Erythroblast (primary cell): ENCODE measurements at regions not wholly inside any gene's neighbourhood (a gene's known extent, or its start where the extent isn't known, plus 50 kb on each side); places are given as distances from the start of the nearest gene placed in this dataset.

ENCODE experiments used
- GATA1 ChIP-seq: IDR thresholded peaks from 2 replicates; pipeline ENCODE4 v1.6.1; 2011; ENCODE audit warnings: low read depth, mild to moderate bottlenecking, control low read depth, low read length, moderate library complexity
- POLR2A ChIP-seq: IDR thresholded peaks from 2 replicates; pipeline ENCODE4 v1.6.1; 2011; ENCODE audit warnings: mild to moderate bottlenecking, low read length

- no peak for TF ChIP-seq POLR2A
- no peak for TF ChIP-seq GATA1
These were observed 224.3 kb upstream of the ATP10A start for GRCh38 chr15:26087395-26087794.
